H9 (cell line): ENCODE measurements at regions not wholly inside any gene's neighbourhood (a gene's known extent, or its start where the extent isn't known, plus 50 kb on each side); places are given as distances from the start of the nearest gene placed in this dataset.
A peak's percentile ranks its signal among the peaks of the same experiment; 100 is the strongest.

Experiments
- DNase-seq: peaks from one replicate; pipeline ENCODE4 v3.0.0-alpha.2; 2017
- H2AFZ ChIP-seq: one replicate; pipeline ENCODE4 v1.6.1; 2013; ENCODE audit warnings: mild to moderate bottlenecking, low read length, control low read depth, moderate library complexity
- H2AK5ac ChIP-seq: 2 replicates; pipeline ENCODE4 v1.6.1; 2013; ENCODE audit warnings: low read length, control low read depth, mixed read lengths; ENCODE audit not compliant: insufficient read length
- H2BK120ac ChIP-seq: one replicate; pipeline ENCODE4 v1.6.1; 2013; ENCODE audit warnings: low read depth, mild to moderate bottlenecking, low read length, control low read depth, inconsistent platforms; ENCODE audit not compliant: poor library complexity, severe bottlenecking
- H2BK12ac ChIP-seq: 2 replicates; pipeline ENCODE4 v1.6.1; 2013; ENCODE audit warnings: low read length, control low read depth, mixed read lengths, low read depth; ENCODE audit not compliant: insufficient read length
- H2BK15ac ChIP-seq: 2 replicates; pipeline ENCODE4 v1.6.1; 2013; ENCODE audit warnings: low read depth, low read length, control low read depth
- H2BK20ac ChIP-seq: one replicate; pipeline ENCODE4 v1.6.1; 2013; ENCODE audit warnings: low read depth, mild to moderate bottlenecking, low read length, control low read depth, inconsistent platforms; ENCODE audit not compliant: poor library complexity, severe bottlenecking
- H2BK5ac ChIP-seq: 2 replicates; pipeline ENCODE4 v1.6.1; 2013; ENCODE audit warnings: low read length, control low read depth, mixed read lengths; ENCODE audit not compliant: insufficient read length
- H3K14ac ChIP-seq: 2 replicates; pipeline ENCODE4 v1.6.1; 2013; ENCODE audit warnings: low read length, control low read depth; ENCODE audit not compliant: insufficient read depth
- H3K18ac ChIP-seq: 2 replicates; pipeline ENCODE4 v1.6.1; 2013; ENCODE audit warnings: low read depth, mild to moderate bottlenecking, mixed read lengths, low read length, control low read depth; ENCODE audit not compliant: insufficient read length
- H3K23ac ChIP-seq: 2 replicates; pipeline ENCODE4 v1.6.1; 2013; ENCODE audit warnings: low read length, control low read depth, mixed read lengths, low read depth; ENCODE audit not compliant: insufficient read length
- H3K23me2 ChIP-seq: 2 replicates; pipeline ENCODE4 v1.6.1; 2013; ENCODE audit warnings: low read depth, mild to moderate bottlenecking, mixed read lengths, low read length, control low read depth; ENCODE audit not compliant: insufficient read length, poor library complexity, severe bottlenecking
- H3K27ac ChIP-seq: 2 replicates; pipeline ENCODE4 v1.5.1; 2013; ENCODE audit warnings: low read length, control low read depth, mixed read lengths, low read depth; ENCODE audit not compliant: insufficient read length
- H3K27me3 ChIP-seq: 2 replicates; pipeline ENCODE4 v1.6.1; 2013; ENCODE audit warnings: low read length, control low read depth, inconsistent platforms; ENCODE audit not compliant: insufficient read depth
- H3K4ac ChIP-seq: 2 replicates; pipeline ENCODE4 v1.6.1; 2013; ENCODE audit warnings: low read depth, mild to moderate bottlenecking, control low read depth, inconsistent platforms, low read length, moderate library complexity
- H3K4me1 ChIP-seq: 2 replicates; pipeline ENCODE4 v1.6.1; 2013; ENCODE audit warnings: low read length, control low read depth, inconsistent platforms; ENCODE audit not compliant: insufficient read depth
- H3K4me2 ChIP-seq: 2 replicates; pipeline ENCODE4 v1.6.1; 2013; ENCODE audit warnings: low read length, control low read depth, mixed read lengths; ENCODE audit not compliant: insufficient read length, insufficient read depth
- H3K56ac ChIP-seq: 2 replicates; pipeline ENCODE4 v1.6.1; 2013; ENCODE audit warnings: low read depth, mild to moderate bottlenecking, mixed read lengths, low read length, control low read depth; ENCODE audit not compliant: insufficient read length
- H3K79me1 ChIP-seq: 2 replicates; pipeline ENCODE4 v1.6.1; 2013; ENCODE audit warnings: low read depth, mild to moderate bottlenecking, moderate library complexity, low read length, control low read depth, inconsistent platforms; ENCODE audit not compliant: insufficient read depth, poor library complexity, severe bottlenecking
- H3K79me2 ChIP-seq: 2 replicates; pipeline ENCODE4 v1.6.1; 2013; ENCODE audit warnings: low read length, control low read depth, inconsistent platforms; ENCODE audit not compliant: insufficient read depth
- H3K9ac ChIP-seq: 2 replicates; pipeline ENCODE4 v1.6.1; 2013; ENCODE audit warnings: low read length, control low read depth, mixed read lengths; ENCODE audit not compliant: insufficient read length; ENCODE audit errors: extremely low read depth
- H3K9me3 ChIP-seq: one replicate; pipeline ENCODE4 v1.6.1; 2013; ENCODE audit warnings: low read depth, low read length, inconsistent platforms; ENCODE audit not compliant: control insufficient read depth
- H3T11ph ChIP-seq: one replicate; pipeline ENCODE4 v1.6.1; 2013; ENCODE audit warnings: mild to moderate bottlenecking, low read length, control low read depth, inconsistent platforms
- H4K20me1 ChIP-seq: one replicate; pipeline ENCODE4 v1.6.1; 2013; ENCODE audit not compliant: control insufficient read depth, insufficient read length, insufficient read depth
- H4K5ac ChIP-seq: 2 replicates; pipeline ENCODE4 v1.6.1; 2013; ENCODE audit warnings: low read depth, mild to moderate bottlenecking, mixed read lengths, low read length, control low read depth; ENCODE audit not compliant: insufficient read length
- H4K8ac ChIP-seq: replicated peaks from 2 replicates; pipeline ENCODE4 v1.6.1; 2013; ENCODE audit warnings: low read length, control low read depth, mixed read lengths, low read depth; ENCODE audit not compliant: insufficient read length
- H4K91ac ChIP-seq: 2 replicates; pipeline ENCODE4 v1.6.1; 2013; ENCODE audit warnings: low read depth, mild to moderate bottlenecking, moderate library complexity, mixed read lengths, low read length, control low read depth; ENCODE audit not compliant: insufficient read length
- H3K27ac Mint-ChIP-seq, 3 experiments: 2 replicates in 2 of 3; 3 replicates in 1 of 3; pipeline ENCODE4 v1.8.0; 2020 to 2021; ENCODE audit warnings: mixed read lengths in 3 of 3, mild to moderate bottlenecking in 1 of 3, moderate library complexity in 1 of 3
- H3K27me3 Mint-ChIP-seq: 2 replicates; pipeline ENCODE4 v1.8.0; 2021; ENCODE audit warnings: low read depth, mild to moderate bottlenecking, moderate library complexity, mixed read lengths
- H3K36me3 Mint-ChIP-seq, 3 experiments: 2 replicates in 2 of 3; 3 replicates in 1 of 3; pipeline ENCODE4 v1.8.0; 2020 to 2021; ENCODE audit warnings: low read depth in 3 of 3, mixed read lengths in 3 of 3; ENCODE audit not compliant: insufficient read depth in 1 of 3
- H3K4me1 Mint-ChIP-seq, 2 experiments: 2 replicates each; pipeline ENCODE4 v1.8.0; 2020; ENCODE audit warnings: mixed read lengths in 2 of 2
- H3K4me3 Mint-ChIP-seq, 2 experiments: 2 replicates in 1 of 2; 3 replicates in 1 of 2; pipeline ENCODE4 v1.8.0; 2020 to 2021; ENCODE audit warnings: mild to moderate bottlenecking in 2 of 2, mixed read lengths in 2 of 2, moderate library complexity in 1 of 2
- H3K9me3 Mint-ChIP-seq, 2 experiments: 2 replicates in 1 of 2; 3 replicates in 1 of 2; pipeline ENCODE4 v1.8.0; 2020; ENCODE audit warnings: mild to moderate bottlenecking in 2 of 2, mixed read lengths in 2 of 2, moderate library complexity in 1 of 2
- CTCF ChIP-seq: fragments of 200-600 bp; sonication (generic); conservative IDR thresholded peaks from 3 replicates; pipeline ENCODE4 v1.8.0; 2021; ENCODE audit warnings: antibody characterized with exemption, mild to moderate bottlenecking
- WGBS: extraction: QIAGEN DNeasy Blood & Tissue Kit; methylation state at CpG from one replicate; pipeline ENCODE4 v1.1.7; 2013; ENCODE audit warnings: missing lambda C conversion rate, low lambda C conversion rate, mixed read lengths; ENCODE audit not compliant: insufficient read length; ENCODE audit errors: extremely low coverage; 5-methylcytosine and 5-hydroxymethylcytosine counted together

- Histone ChIP-seq H3K4me2 (peak overlapping the region; percentile 9), H2BK12ac (no peak overlapping the region), H3K79me2 (no peaks in the 10 kb centered on the region), H3K4ac (no peak overlapping the region), H2BK120ac (no peak overlapping the region), H3K23me2 (no peaks in the 10 kb centered on the region), H2AK5ac (no peak overlapping the region), H3K27ac (no peak overlapping the region), H3K56ac (no peak overlapping the region), H4K5ac (no peak overlapping the region), H3K4me1 (peaks cover 16% of the 10 kb centered on the region; the same call in 1 of the 2 replicates), H3K18ac (no peak overlapping the region), H2AFZ (no peak overlapping the region), H4K91ac (no peak overlapping the region), H3K14ac (no peak overlapping the region), H3K27me3 (no peaks in the 10 kb centered on the region), H2BK5ac (no peak overlapping the region), H2BK20ac (no peak overlapping the region), H4K8ac (no peak overlapping the region), H3K9ac (no peak overlapping the region), H3K23ac (no peak overlapping the region), H4K20me1 (no peaks in the 10 kb centered on the region), H3K9me3 (no peaks in the 10 kb centered on the region), H3T11ph (no peak overlapping the region), H2BK15ac (no peak overlapping the region), H3K79me1 (no peaks in the 10 kb centered on the region)
- peak; percentile 91 for DNase-seq
- no peak overlapping the region for H3K27ac Mint-ChIP-seq
- H3K27me3 Mint-ChIP-seq: peaks cover 38% of the 10 kb centered on the region
- H3K4me1 Mint-ChIP-seq: peaks cover 69 to 73% of the 10 kb centered on the region in 2 experiments
- H3K9me3 Mint-ChIP-seq: no peaks in the 10 kb centered on the region
- peak overlapping the region in 1 of 2 experiments; percentile 48; a peak in 1 of 5 replicates for H3K4me3 Mint-ChIP-seq
- no peaks in the 10 kb centered on the region for H3K36me3 Mint-ChIP-seq
- no CpG with 5 or more reads among the region's 10 CpGs for WGBS
- no peak for TF ChIP-seq CTCF
Measured at GRCh38 chr17:36731811-36732210, 130.4 kb downstream of the MRM1 start.
